Trophoblast cell (in vitro differentiated cells and primary cell): ENCODE measurements at regions not wholly inside any gene's neighbourhood (a gene's known extent, or its start where the extent isn't known, plus 50 kb on each side); places are given as distances from the start of the nearest gene placed in this dataset.
"Not testable (repeated sequence)": the region's sequence is repeated elsewhere in the genome, so short reads cannot be mapped to it uniquely, and the experiment has no call there.

Experiments used
- DNase-seq, 2 donors: peaks; one replicate each; pipeline ENCODE4 v3.0.0-alpha.2; 2016
- H2AFZ ChIP-seq: 2 replicates; pipeline ENCODE4 v1.6.1; 2013; ENCODE audit warnings: low read length, moderate library complexity, mild to moderate bottlenecking; ENCODE audit not compliant: insufficient read depth, poor library complexity
- H2AK5ac ChIP-seq: 2 replicates; pipeline ENCODE4 v1.6.1; 2013; ENCODE audit warnings: mild to moderate bottlenecking, low read length
- H2BK120ac ChIP-seq: 2 replicates; pipeline ENCODE4 v1.6.1; 2013; ENCODE audit warnings: low read length, mild to moderate bottlenecking, moderate library complexity; ENCODE audit not compliant: insufficient read depth, poor library complexity
- H2BK12ac ChIP-seq: 2 replicates; pipeline ENCODE4 v1.6.1; 2013; ENCODE audit warnings: mild to moderate bottlenecking, low read length, moderate library complexity
- H2BK5ac ChIP-seq: 2 replicates; pipeline ENCODE4 v1.6.1; 2013; ENCODE audit warnings: low read length, low read depth, moderate library complexity, mild to moderate bottlenecking; ENCODE audit not compliant: poor library complexity
- H3K14ac ChIP-seq: 2 replicates; pipeline ENCODE4 v1.6.1; 2013; ENCODE audit warnings: mild to moderate bottlenecking, low read length
- H3K18ac ChIP-seq: 2 replicates; pipeline ENCODE4 v1.6.1; 2013; ENCODE audit warnings: mild to moderate bottlenecking, low read length
- H3K23ac ChIP-seq: 2 replicates; pipeline ENCODE4 v1.6.1; 2013; ENCODE audit warnings: low read length
- H3K27ac ChIP-seq: 2 replicates; pipeline ENCODE4 v1.5.1; 2013; ENCODE audit warnings: low read depth, mild to moderate bottlenecking, inconsistent platforms, low read length, moderate library complexity
- H3K27me3 ChIP-seq: 2 replicates; pipeline ENCODE4 v1.6.1; 2013; ENCODE audit warnings: inconsistent platforms, mild to moderate bottlenecking, low read length, moderate library complexity; ENCODE audit not compliant: insufficient read depth
- H3K36me3 ChIP-seq, 2 experiments: 1 replicate in 1 of 2; 2 replicates in 1 of 2; pipeline ENCODE4 v1.6.1; 2013; ENCODE audit warnings: low read length in 2 of 2, mild to moderate bottlenecking in 2 of 2, moderate library complexity in 1 of 2; ENCODE audit not compliant: insufficient read depth in 2 of 2, control insufficient read depth in 1 of 2
- H3K4ac ChIP-seq: 2 replicates; pipeline ENCODE4 v1.6.1; 2013; ENCODE audit warnings: low read depth, mild to moderate bottlenecking, low read length, moderate library complexity
- H3K4me1 ChIP-seq, 2 experiments: 1 replicate in 1 of 2; 2 replicates in 1 of 2; pipeline ENCODE4 v1.6.1; 2013; ENCODE audit warnings: low read length in 2 of 2, mild to moderate bottlenecking in 2 of 2, moderate library complexity in 1 of 2; ENCODE audit not compliant: insufficient read depth in 2 of 2, control insufficient read depth in 1 of 2
- H3K4me2 ChIP-seq: 2 replicates; pipeline ENCODE4 v1.6.1; 2013; ENCODE audit warnings: inconsistent platforms, mild to moderate bottlenecking, low read length, moderate library complexity
- H3K4me3 ChIP-seq: 2 replicates; pipeline ENCODE4 v1.5.1; 2013; ENCODE audit warnings: mild to moderate bottlenecking, low read depth, low read length, inconsistent platforms
- H3K79me1 ChIP-seq: one replicate; pipeline ENCODE4 v1.6.1; 2013; ENCODE audit warnings: low read length
- H3K79me2 ChIP-seq: 2 replicates; pipeline ENCODE4 v1.6.1; 2013; ENCODE audit warnings: low read length, mild to moderate bottlenecking; ENCODE audit not compliant: control insufficient read depth, insufficient read depth, poor library complexity
- H3K9ac ChIP-seq: 2 replicates; pipeline ENCODE4 v1.6.1; 2013; ENCODE audit warnings: mild to moderate bottlenecking, low read length
- H3K9me3 ChIP-seq: 2 replicates; pipeline ENCODE4 v1.6.1; 2013; ENCODE audit warnings: low read depth, mild to moderate bottlenecking, control low read depth, inconsistent platforms, low read length; ENCODE audit not compliant: insufficient read depth
- H4K12ac ChIP-seq: 2 replicates; pipeline ENCODE4 v1.6.1; 2013; ENCODE audit warnings: low read depth, mild to moderate bottlenecking, low read length, moderate library complexity
- H4K8ac ChIP-seq: 2 replicates; pipeline ENCODE4 v1.6.1; 2013; ENCODE audit warnings: low read depth, mild to moderate bottlenecking, low read length, moderate library complexity
- H4K91ac ChIP-seq: one replicate; pipeline ENCODE4 v1.6.1; 2013; ENCODE audit warnings: low read depth, mild to moderate bottlenecking, low read length, moderate library complexity
- WGBS: extraction: QIAGEN DNeasy Blood & Tissue Kit; methylation state at CpG from one replicate; pipeline ENCODE4 v1.1.7; 2013; ENCODE audit warnings: missing lambda C conversion rate; ENCODE audit not compliant: insufficient read length, insufficient coverage; ENCODE audit errors: extremely low coverage; 5-methylcytosine and 5-hydroxymethylcytosine counted together

DNA sequence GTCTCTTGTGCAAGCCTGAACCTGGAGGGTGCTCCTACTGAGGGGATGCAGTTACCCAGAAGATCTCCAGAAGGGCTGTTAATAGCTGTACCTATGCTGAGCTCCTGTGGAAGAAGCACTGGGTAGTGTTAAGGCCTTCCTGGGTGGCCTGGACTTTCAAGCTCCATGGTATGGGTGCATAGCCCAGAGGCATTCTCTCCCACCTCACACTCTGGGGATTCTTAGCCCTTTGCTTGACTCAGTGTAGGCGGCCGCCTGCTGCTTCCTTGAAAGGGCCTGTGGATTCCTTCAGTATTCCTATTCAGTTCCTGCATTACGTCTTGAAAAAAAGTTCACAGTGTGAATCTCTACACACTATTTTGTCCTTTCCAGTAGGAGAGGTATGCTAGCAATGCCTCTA lies 235.7 kb upstream of the MAGEB16 start:
- H3K4me1 ChIP-seq, result peaks cover 4% of the 10 kb centered on the region in 2 experiments
- H3K9ac ChIP-seq, result no peak overlapping the region
- no peak overlapping the region for H2AFZ ChIP-seq
- no CpG with 5 or more reads among the region's 3 CpGs for WGBS
- H2BK5ac ChIP-seq, result no peak overlapping the region
- no peak overlapping the region for H3K14ac ChIP-seq
- H3K79me1 ChIP-seq, result peaks cover 1% of the 10 kb centered on the region
- H3K27ac ChIP-seq, result no peak overlapping the region
- peak overlapping the region; percentile 4 for H4K91ac ChIP-seq
- H2AK5ac ChIP-seq, result no peak overlapping the region
- no peaks in the 10 kb centered on the region for H3K9me3 ChIP-seq
- no peak overlapping the region for H3K4me2 ChIP-seq
- H3K18ac ChIP-seq, result no peak overlapping the region
- no peak overlapping the region for H3K23ac ChIP-seq
- no peak overlapping the region for H4K12ac ChIP-seq
- no peak for DNase-seq
- no peak overlapping the region for H4K8ac ChIP-seq
- H3K36me3 ChIP-seq, result no peaks in the 10 kb centered on the region
- no peak overlapping the region for H2BK12ac ChIP-seq
- H3K27me3 ChIP-seq, result no peaks in the 10 kb centered on the region
- no peak overlapping the region for H3K4me3 ChIP-seq
- no peak overlapping the region for H3K4ac ChIP-seq
- no peaks in the 10 kb centered on the region for H3K79me2 ChIP-seq
- no peak overlapping the region for H2BK120ac ChIP-seq

DNA sequence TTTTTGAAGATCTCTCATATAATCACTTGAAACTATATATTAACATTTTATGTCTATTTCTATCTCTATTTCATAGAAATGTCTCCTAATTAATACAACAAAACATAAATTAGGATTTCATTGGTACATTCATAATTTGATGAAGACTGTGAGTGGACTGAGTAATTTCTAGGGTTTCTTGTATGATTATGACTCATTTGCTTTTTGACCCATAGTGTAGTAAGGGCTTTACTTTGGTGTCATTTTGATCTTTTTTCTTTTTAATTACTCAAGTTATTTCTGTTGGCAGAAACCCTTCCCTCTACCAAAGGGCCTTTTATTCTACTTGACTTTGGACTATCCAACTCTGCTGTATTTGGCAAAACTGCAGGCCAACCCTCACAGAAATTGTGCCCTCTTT lies 207.9 kb upstream of the MAGEB16 start:
- Histone ChIP-seq H3K14ac (no peak overlapping the region), H2BK120ac (no peak overlapping the region), H3K79me2 (no peaks in the 10 kb centered on the region), H3K27ac (no peak overlapping the region), H3K36me3 (no peaks in the 10 kb centered on the region), H2BK5ac (no peak overlapping the region), H2AK5ac (no peak overlapping the region), H2AFZ (no peak overlapping the region), H3K4ac (no peak overlapping the region), H2BK12ac (no peak overlapping the region), H4K8ac (no peak overlapping the region), H3K23ac (no peak overlapping the region), H3K4me1 (no peaks in the 10 kb centered on the region), H3K9ac (no peak overlapping the region), H3K79me1 (no peaks in the 10 kb centered on the region), H3K9me3 (no peaks in the 10 kb centered on the region), H3K4me2 (no peak overlapping the region), H4K91ac (no peak overlapping the region), H4K12ac (no peak overlapping the region), H3K4me3 (no peak overlapping the region), H3K18ac (no peak overlapping the region), H3K27me3 (no peaks in the 10 kb centered on the region)
- no peak for DNase-seq

DNA sequence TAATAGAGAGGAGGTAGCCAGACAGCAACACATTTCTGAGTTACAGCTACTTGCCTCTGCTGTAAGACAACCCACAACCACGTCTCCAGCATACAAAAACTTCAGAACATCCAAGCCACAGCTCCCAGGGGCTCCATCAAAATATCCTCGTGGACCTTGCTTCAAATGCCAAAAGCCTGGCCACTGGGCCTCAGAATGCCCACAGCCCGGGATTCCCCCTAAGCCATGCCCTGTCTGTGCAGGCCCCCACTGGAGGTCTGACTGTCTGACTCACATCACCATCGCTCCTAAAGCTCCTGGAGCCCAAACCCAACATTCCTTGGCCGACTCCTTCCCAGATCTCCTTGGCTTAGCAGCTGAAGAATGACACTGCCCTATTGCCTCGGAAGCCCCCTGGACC lies 186.6 kb upstream of the MAGEB16 start:
- not testable (repeated sequence) for H3K14ac ChIP-seq, H2AFZ ChIP-seq, H2BK120ac ChIP-seq, H3K23ac ChIP-seq, H3K36me3 ChIP-seq, H2AK5ac ChIP-seq, H4K91ac ChIP-seq, H3K4me3 ChIP-seq, DNase-seq, H3K4ac ChIP-seq, H3K27ac ChIP-seq, H3K4me2 ChIP-seq, H4K12ac ChIP-seq, H3K79me1 ChIP-seq, H4K8ac ChIP-seq, H2BK5ac ChIP-seq, H3K27me3 ChIP-seq, H3K18ac ChIP-seq, H3K79me2 ChIP-seq, H2BK12ac ChIP-seq, H3K9ac ChIP-seq, H3K9me3 ChIP-seq, H3K4me1 ChIP-seq
- no CpG with 5 or more reads among the region's 6 CpGs for WGBS

DNA sequence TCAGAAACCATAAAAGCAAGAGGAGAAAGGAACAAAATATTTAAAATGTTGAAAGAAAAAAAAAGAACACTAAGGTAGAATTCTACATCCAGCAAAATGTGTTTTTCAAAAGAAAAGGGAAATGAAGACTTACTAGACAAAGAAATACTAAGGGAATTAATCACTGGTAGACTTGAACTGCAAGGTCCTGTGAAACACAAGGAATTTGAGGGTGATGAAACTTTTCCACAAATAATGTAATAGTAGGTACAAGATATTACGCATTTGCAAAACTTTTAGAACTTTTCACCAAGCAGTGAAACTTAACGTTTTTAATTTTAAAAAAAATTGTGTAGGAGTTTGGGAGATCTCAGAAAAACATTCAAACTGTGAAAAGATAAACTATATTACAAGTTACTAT lies 180.3 kb upstream of the MAGEB16 start:
- H3K79me2 ChIP-seq, result no peaks in the 10 kb centered on the region
- no peak overlapping the region for H2AFZ ChIP-seq
- H4K8ac ChIP-seq, result no peak overlapping the region
- H3K4me2 ChIP-seq, result no peak overlapping the region
- no peaks in the 10 kb centered on the region for H3K36me3 ChIP-seq
- no peak overlapping the region for H4K12ac ChIP-seq
- H2BK120ac ChIP-seq, result no peak overlapping the region
- no peaks in the 10 kb centered on the region for H3K4me1 ChIP-seq
- H3K9ac ChIP-seq, result no peak overlapping the region
- peak in 1 of 2 donors; percentile 52 for DNase-seq
- no peak overlapping the region for H3K27ac ChIP-seq
- H2BK5ac ChIP-seq, result no peak overlapping the region
- H3K18ac ChIP-seq, result no peak overlapping the region
- H3K4ac ChIP-seq, result no peak overlapping the region
- no peak overlapping the region for H2AK5ac ChIP-seq
- H3K9me3 ChIP-seq, result no peaks in the 10 kb centered on the region
- H3K79me1 ChIP-seq, result no peaks in the 10 kb centered on the region
- H3K14ac ChIP-seq, result no peak overlapping the region
- no CpG with 5 or more reads among the region's 2 CpGs for WGBS
- no peak overlapping the region for H2BK12ac ChIP-seq
- H3K4me3 ChIP-seq, result no peak overlapping the region
- no peak overlapping the region for H3K23ac ChIP-seq
- no peak overlapping the region for H4K91ac ChIP-seq
- H3K27me3 ChIP-seq, result no peaks in the 10 kb centered on the region
